Right renal cortex interstitium (tissue), 3 donors: ENCODE measurements at regions not wholly inside any gene's neighbourhood (a gene's known extent, or its start where the extent isn't known, plus 50 kb on each side); places are given as distances from the start of the nearest gene placed in this dataset.
"Not testable (repeated sequence)": the region's sequence is repeated elsewhere in the genome, so short reads cannot be mapped to it uniquely, and the experiment has no call there.

Experiments used
- DNase-seq, 3 donors: peaks; one replicate each; pipeline ENCODE4 v3.0.0-alpha.2; 2013; ENCODE audit warnings: low read depth in 3 of 3, low spot score in 2 of 3

DNA sequence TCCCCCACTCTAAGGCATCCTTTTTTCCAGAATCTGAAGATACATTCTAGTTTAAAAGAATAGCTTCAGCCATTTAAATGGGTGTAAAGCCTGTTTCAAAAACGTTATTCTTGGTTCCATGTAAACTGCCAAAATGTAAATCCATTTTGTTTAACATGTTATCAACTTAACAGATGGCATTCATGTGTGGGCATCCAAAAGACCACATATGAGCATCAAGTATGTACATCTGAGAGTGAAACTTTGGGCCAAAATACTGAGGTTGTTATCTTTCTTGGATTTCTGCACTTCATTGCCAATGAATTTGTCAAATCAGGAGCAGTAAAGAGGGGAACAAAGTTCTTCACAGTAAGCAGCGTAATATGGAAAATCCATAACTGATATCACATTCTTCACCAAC, 395.4 kb downstream of the ZNF804A start:
- no peak for DNase-seq

DNA sequence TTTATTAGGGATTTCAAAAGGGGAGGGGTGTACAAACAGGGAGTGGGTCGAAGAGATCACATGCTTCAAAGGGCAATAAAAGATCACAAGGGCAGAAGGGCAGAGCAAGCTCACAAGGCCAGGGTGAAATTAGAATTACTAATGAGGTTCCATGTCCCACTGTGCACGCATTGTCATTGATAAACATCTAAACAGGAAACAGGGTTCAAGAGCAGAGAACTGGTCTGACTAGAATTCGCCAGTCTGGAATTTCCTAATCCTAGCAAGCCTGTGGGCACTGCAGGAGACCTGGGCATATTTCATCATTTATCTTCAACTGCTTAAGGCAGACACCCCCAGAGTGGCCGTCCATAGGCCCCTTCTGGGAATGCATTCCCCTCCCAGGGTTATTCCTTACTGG, 408.2 kb downstream of the ZNF804A start:
- DNase-seq: no peak

DNA sequence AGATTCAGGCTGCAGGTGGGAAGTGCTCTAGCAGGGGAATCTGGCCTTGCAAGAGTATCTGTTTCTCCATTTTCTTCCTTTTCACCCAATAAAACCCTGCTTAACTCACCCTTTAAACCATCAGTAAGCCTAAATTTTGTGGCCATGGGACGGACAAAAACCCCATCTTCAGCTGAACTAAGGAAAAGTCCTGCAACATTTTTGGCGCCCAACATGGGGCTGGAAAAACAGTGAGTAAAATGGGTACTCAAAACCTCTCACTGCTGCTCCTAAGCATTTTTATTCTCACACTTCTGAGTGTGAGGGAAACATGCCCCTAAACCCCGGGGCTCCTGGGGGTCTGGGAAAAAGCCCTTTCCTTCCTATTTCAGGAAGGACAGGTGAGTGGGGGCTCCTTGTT, 414.3 kb downstream of the ZNF804A start:
- DNase-seq: no peak

DNA sequence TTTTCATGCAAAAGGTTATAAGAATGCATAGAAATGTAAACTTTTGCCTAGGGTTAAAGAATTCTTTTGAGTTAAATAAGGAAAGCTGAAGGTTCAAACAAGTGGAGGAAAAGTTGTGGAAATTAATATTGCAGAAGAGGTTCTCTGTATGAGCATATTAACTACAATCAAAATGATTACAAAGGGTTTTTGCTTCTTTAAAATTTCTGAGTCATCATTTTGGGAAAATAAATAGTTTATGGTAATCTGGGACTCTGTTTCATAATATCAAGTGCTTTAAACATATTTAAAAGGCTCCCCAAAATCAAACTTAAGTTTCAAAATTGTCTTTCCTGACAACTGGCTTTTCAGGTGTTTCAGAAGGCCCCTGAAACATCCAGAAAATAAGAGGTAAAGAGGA, 415.7 kb downstream of the ZNF804A start:
- DNase-seq: no peak

DNA sequence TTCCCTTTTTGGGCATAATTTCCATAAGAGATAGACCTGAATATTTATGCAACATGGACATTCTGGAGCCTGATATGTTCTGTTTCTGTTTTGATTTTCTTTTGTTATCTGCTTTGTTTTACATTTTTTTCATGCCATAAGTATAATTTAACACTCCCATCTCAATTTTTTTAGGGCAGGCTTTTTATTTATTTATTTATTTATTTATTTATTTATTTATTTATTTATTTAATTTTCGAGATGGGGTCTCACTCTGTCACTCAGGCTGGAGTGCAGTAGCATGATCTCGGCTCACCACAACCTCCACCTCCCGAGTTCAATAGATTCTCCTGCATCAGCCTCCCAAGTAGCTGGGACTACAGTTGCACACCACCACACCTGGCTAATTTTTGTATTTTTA, 427.6 kb downstream of the ZNF804A start:
- not testable (repeated sequence) for DNase-seq

DNA sequence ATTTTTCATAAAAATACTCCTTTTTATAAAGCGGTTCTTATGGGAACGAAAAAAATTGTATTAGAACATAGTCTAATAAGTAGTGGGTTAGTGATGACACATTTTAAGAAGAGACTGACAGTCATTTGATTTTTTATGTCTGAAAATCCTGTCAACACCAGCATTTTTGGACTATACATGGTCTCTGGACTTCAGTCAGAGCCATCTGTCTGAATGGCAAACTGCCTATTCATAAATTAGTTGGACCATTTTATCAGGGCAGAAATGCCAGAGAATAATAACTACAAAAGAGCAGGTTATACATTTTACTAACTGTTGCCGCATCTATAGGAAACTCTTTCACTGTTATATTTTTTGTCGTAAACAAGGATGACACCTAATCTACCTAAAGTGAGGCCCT, 437.6 kb downstream of the ZNF804A start:
- DNase-seq: no peak

DNA sequence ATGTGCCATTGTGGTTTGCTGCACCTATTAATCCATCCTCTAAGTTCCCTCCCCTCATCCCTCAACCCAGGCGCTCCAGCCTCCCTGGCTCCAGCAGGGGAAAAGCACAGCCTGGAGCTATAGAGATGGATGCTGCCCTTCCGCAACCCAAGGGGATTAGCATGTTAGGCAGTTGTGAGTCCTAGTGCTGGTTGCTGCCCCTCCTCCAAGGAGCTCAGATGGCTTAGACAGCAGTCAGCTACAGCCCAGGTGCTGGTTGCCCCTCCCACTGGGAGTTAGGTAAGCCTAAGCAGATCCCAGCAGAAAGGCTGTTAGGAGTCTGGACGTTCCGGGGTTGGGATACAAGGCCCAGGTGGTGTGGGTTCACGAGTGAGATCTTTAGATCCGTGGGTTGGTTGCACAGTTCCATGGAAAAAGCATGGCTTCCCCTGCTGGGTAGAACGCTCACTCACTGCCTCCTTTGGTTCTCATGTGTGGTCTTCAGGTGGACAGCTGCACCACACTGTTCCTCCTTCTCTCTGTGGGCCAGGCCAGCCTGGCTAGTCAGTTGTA, 446.1 kb downstream of the ZNF804A start:
- no peak for DNase-seq

DNA sequence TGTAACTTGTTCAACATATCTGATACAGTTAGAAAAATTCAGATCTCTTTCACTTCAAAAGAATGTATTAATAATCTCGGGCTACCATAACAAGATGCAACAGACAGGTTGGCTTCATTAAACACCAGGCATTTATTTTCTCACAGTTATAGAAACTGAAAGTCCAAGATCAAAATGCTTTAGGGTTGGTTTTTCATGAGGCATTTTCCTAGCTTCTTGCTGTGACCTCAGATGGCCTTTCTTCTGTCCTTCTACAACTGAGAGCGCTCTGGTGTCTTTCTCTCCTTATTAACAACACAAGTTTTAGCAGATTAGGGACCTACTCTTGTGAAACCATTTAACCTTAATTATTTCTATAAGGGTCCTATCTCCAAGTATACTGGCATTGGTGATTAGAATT, 452.5 kb downstream of the ZNF804A start:
- no peak for DNase-seq

DNA sequence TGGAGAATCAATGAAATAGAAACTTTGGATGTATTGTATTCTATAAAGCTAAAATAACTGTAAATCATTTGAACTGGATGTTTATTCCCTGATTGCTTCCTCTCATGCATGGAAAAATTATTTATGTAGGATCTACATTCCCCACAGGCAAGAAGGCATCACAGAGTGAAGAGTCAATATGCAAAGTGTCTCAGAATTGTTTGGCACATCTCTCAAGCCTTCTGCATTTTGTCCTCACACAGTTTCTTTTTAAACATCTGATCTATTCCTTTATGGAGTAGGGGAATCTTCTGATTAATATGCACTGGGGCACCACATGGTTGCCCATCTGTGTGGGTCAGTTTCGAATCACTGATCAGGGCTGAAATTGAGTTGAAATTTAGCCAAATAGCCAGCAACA, 465.4 kb downstream of the ZNF804A start:
- no peak for DNase-seq

DNA sequence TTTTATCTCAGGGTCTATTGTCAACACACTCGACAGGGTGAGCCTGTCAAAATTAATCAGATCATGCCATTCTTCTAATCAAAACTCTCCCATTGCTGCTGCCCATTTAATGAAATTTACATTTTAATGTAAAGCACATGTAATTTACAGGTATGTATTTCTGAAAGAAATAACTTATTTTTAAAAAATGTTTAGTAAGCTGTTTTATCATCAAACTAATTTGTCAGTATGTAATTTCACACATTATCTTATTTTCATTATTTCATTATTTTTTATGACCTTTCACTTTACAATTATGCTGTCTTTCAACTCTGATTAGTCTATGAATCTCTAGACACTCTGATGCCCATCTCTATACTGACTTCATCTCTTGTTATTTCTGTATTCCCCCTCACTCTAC, 467.8 kb downstream of the ZNF804A start:
- no peak for DNase-seq

DNA sequence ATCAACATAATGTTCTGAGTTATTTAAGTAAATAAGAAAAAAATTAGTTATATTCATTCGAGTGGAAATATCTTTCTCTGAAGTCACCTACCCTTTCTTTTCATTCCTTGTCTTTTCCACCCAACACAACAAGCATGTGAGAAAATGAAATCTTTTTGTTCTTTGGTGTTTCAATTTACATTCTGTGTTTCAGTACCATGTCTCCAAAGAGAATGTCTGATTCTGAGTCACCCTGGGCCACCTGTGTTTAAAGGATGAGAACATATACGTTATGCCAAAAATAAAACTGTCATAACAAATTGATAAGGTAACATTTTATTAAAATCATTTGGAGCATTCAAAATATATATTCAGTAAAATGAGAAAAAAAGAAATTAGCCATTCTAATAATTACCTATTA, 470.8 kb downstream of the ZNF804A start:
- DNase-seq: no peak

DNA sequence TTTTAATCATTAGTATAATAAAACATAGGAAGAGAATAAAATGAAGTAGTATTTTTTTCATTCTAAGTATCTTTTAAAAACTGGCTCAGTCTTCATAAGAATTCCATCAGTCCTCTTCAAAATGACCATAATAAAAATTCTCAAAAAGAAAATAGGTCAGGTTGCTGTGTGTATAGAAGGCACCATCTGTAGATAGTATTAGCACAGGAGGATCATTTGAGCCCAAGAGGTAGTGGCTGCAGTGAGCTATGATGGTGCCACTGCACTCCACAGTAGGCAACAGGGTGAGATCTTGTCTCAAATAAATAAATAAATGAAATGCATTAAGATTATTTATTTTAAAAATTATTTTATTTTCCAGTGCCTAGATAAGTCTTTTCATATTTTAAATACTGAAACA, 475.8 kb downstream of the ZNF804A start:
- DNase-seq: no peak

DNA sequence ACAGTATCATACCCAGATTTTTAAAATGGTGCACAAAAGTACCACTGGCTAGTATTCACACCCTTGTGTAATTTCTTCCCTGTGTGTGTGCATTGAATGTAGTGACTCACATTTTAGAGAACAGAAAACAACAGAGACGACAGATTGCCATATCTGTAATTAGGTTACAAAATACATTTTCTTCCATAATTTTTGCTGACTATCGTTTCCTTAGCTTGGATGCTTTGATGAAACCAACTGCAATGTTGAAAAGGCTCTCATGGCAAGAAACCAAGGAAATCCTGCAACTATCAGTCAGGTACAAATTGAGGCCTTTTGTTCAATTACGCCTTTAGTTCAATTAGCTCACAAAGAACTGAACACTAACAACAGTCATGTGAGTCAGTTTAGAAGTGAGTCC, 484.4 kb downstream of the ZNF804A start:
- DNase-seq: no peak

DNA sequence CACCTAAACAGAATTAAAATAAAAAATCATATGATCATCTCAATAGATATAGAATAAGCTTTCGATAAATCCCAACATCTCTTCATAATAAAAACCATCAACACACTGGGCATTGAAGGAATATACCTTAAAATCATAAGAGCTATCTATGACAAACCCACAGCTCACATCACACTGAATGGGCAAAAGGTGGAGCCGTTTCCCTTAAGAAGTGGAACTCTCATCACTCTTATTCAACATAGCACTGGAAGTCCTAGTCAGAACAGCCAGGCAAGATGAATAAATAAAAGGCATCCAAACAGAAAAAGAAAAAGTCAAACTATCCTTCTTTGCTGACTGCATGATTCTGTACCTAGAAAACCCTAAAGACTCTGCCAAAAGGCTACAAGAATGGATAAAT, 510.3 kb downstream of the ZNF804A start:
- DNase-seq: no peak

DNA sequence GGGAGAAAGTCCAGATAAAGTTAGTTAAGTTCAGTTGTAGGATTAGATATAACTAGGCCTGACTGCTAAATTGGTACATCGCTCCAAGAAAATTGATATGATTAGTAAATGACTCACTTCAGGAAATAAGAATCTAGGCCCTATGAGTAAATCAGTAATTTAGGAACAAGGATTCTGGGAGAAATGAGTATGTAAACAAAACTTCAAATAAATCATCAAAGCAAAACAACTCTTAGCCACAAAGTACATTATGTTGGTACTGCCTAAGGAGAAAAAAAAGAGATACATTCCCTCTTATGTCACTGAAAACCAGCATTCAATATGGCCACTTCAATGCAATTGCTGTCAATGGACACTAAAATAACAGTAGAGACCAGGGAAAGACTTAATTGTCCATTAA, 529.1 kb downstream of the ZNF804A start:
- no peak for DNase-seq

DNA sequence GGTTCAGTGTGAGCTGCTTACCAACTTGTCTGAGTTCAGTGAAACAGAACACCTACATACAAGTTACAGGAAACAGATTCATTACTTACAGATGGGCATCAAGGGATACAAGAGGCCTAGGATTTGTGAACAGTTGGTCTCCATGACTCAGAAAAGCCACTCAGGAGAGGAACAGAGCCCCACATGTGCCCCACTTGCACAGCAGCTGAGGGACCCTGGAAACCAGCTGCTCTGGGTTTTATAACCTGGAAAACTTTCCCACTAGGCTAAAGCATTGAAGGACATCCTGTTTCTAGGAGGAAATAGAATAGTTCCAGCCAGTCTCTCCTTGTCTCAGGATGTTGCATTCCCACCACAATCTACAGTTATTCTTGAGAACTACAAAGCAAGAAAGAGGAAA, 530.0 kb downstream of the ZNF804A start:
- no peak for DNase-seq

DNA sequence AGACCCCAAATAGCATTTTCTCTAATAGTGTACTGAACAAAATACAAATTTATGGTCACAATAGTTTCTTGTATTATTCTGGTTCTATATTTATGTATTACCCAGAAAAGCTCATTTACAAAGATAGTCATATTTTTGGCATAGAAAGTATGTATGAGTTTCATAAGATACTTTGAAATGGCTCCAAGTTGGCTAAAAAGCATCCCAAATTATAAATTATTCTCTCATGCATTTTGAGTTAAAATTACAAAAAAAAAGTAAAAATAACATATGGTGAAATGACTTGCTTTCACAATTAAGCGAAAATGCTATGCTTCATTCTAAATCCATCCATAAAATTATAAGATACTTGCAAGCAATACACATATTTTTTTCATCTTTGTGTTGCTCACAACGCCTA, 530.7 kb downstream of the ZNF804A start:
- no peak for DNase-seq

DNA sequence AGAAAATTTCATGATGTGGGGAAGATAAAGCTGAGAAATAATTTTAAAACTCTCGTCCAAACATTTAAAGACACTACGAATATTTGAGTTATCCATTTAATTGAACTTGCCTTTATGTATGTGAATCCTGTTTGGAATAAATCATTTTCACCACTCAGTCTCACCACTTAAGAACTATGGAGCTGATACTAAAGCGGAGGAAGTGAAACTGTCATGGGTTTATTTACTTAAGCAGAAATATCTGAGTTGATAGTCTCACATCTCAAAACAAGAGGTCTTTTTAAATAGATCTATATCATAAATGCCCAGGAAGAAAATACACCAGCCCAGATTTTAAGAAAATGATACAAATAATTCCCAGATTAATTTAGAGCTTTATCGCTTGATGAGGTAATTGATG, 532.4 kb downstream of the ZNF804A start:
- no peak for DNase-seq

DNA sequence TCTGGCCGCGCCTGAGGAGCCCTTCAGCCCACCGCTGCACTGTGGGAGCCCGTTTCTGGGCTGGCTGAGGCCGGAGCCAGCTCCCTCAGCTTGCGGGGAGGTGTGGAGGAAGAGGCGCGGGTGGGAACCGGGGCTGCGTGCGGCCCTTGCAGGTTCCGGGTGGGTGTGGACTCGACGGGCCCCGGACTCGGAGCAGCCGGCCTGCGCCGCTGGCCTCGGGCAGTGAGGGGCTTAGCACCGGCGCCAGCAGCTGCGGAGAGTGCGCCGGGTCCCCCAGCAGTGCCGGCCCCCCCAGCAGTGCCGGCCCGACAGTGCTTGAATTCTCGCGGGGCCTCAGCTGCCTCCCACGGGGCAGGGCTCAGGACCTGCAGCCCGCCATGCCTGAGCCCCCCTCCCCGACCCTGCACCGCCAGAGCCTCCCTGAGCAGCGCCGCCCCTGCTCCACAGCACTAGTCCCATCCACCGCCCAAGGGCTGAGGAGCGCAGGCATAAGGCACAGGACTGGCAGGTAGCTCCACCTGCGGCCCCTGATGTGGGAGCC, 534.2 kb downstream of the ZNF804A start:
- DNase-seq: no peak

DNA sequence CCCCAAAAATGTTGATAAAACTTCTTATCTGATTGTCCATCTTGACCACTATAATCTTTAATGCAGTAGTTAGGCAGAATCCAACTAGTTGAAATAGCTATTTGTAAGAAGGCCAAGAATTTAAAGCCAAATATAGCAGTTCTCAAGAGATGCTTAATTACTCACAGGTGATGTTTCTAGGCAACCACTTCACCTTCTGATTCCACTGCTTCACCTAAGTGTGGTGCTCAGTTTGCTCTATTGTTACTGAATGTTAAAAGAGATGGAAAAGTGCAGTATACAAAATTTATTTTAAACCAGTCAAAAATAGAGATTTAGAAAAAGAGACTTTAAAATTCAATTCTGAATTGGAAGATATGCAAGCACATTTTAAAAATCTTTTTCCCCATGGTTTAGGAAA, 539.4 kb downstream of the ZNF804A start:
- no peak for DNase-seq

DNA sequence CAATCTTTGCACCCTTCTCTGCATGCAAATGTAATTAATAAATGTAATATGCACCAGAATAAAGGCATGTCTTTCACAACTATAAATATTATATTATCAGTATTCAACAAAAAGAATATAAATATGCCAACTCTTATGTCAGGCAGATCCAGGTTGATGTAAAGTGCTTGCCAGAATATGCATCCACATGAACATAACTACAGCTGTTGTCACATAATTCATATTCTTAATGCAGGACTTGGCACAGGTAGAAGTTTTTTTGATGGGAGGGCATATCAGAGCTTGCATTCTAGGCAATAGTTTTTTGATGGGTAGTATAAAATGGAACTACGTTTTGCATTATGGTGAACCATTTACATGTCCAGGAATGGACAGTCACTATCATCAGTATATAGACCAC, 544.3 kb downstream of the ZNF804A start:
- DNase-seq: no peak

DNA sequence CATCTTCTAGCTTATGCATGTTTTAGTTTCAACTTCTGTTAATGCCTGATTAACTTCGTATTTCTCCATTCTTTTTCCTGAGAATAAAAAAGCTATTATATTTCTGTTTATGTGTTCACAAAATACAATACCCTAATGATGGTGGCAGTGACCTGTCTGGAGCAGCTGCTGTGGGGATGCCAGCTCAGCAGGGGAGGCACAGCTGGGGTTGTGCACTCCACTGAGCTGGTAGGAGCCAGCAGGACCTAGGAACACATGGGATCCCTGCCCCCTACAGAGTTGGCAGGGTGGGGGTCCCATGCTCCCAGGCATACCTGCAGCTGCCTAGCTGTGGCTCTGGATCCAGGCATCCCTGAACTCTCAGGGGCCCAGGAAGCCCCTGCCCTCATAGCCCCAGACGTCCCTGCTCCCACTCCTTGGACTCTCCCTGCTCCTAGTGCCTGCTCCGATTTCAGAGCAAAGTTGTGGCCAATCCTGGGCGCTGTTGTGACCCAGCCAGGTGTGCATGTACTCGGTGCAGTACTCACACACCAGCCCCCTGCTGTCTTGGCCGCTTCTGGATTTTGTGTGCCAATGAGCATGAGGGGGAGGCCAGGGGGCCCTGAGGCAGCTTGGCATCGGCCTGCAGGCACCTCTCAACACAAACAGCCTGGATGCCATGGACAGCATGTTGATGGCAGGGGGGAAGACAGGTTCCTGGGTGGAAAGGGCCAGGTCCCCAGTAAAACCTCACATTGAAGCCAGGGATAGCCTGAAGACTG, 546.0 kb downstream of the ZNF804A start:
- DNase-seq: no peak
